ELR (cell line): ENCODE measurements at regions not wholly inside any gene's neighbourhood (a gene's known extent, or its start where the extent isn't known, plus 50 kb on each side); places are given as distances from the start of the nearest gene placed in this dataset.
A peak's percentile ranks its signal among the peaks of the same experiment; 100 is the strongest.
"Not testable (repeated sequence)": the region's sequence is repeated elsewhere in the genome, so short reads cannot be mapped to it uniquely, and the experiment has no call there.

Source experiments
- DNase-seq: peaks from one replicate; pipeline ENCODE4 v3.0.0-alpha.2; 2015; ENCODE audit warnings: low read depth

GRCh38 chr4:188377816-188378215 lies 238.6 kb downstream of the TRIML1 start:
- DNase-seq, result no peak

- no peak for DNase-seq
These were observed 243.9 kb downstream of the TRIML1 start for GRCh38 chr4:188383180-188383579.

GRCh38 chr4:188387179-188387791 lies 248.0 kb downstream of the TRIML1 start:
- DNase-seq, result peak; percentile 16

- DNase-seq, result not testable (repeated sequence)
These were observed 252.1 kb downstream of the TRIML1 start for GRCh38 chr4:188391349-188391748.

GRCh38 chr4:188396037-188396436 lies 256.8 kb downstream of the TRIML1 start:
- DNase-seq, result no peak

- no peak for DNase-seq
These were observed 260.6 kb downstream of the TRIML1 start for GRCh38 chr4:188399834-188400233.

- DNase-seq, result no peak
These were observed 261.2 kb downstream of the TRIML1 start for GRCh38 chr4:188400451-188400850.

GRCh38 chr4:188403272-188403671 lies 264.0 kb downstream of the TRIML1 start:
- DNase-seq, result no peak

- DNase-seq, result peak; percentile 38
These were observed 266.0 kb downstream of the TRIML1 start for GRCh38 chr4:188405071-188405835.

GRCh38 chr4:188408244-188409030 lies 269.2 kb downstream of the TRIML1 start:
- DNase-seq, result no peak

- DNase-seq, result no peak
These were observed 270.6 kb downstream of the TRIML1 start for GRCh38 chr4:188409851-188410250.

- DNase-seq, result no peak
These were observed 272.6 kb downstream of the TRIML1 start for GRCh38 chr4:188411805-188412204.

- DNase-seq, result no peak
These were observed 273.3 kb downstream of the TRIML1 start for GRCh38 chr4:188412499-188412898.

GRCh38 chr4:188414441-188414840 lies 275.2 kb downstream of the TRIML1 start:
- DNase-seq, result peak; percentile 23

- no peak for DNase-seq
These were observed 277.9 kb downstream of the TRIML1 start for GRCh38 chr4:188417181-188417580.

GRCh38 chr4:188423039-188423438 lies 283.8 kb downstream of the TRIML1 start:
- peak; percentile 19 for DNase-seq

- DNase-seq, result no peak
These were observed 289.7 kb downstream of the TRIML1 start for GRCh38 chr4:188428935-188429334.

GRCh38 chr4:188429965-188430364 lies 290.7 kb downstream of the TRIML1 start:
- DNase-seq, result no peak

- DNase-seq, result no peak
These were observed 291.1 kb downstream of the TRIML1 start for GRCh38 chr4:188430384-188430783.

- no peak for DNase-seq
These were observed 293.1 kb downstream of the TRIML1 start for GRCh38 chr4:188432328-188432727.

GRCh38 chr4:188433741-188434315 lies 294.6 kb downstream of the TRIML1 start:
- DNase-seq, result no peak

GRCh38 chr4:188434643-188435042 lies 295.4 kb downstream of the TRIML1 start:
- DNase-seq, result no peak

GRCh38 chr4:188435381-188435780 lies 296.1 kb downstream of the TRIML1 start:
- no peak for DNase-seq
